Esophagus muscularis mucosa (tissue), 4 donors: ENCODE measurements at regions not wholly inside any gene's neighbourhood (a gene's known extent, or its start where the extent isn't known, plus 50 kb on each side); places are given as distances from the start of the nearest gene placed in this dataset.

Source experiments
- DNase-seq: peaks from one replicate; pipeline ENCODE4 v3.0.0-alpha.2; 2017; ENCODE audit errors: extremely low spot score
- H3K27ac ChIP-seq, 4 donors: fragments of 200-600 bp; sonication (generic); replicated peaks in 1 of 4; 1 replicate in 3 of 4; 2 replicates in 1 of 4; pipeline ENCODE4 v1.5.1; 2016 to 2019; ENCODE audit warnings: mild to moderate bottlenecking in 1 of 4
- H3K27me3 ChIP-seq, 4 donors: fragments of 200-600 bp; sonication (generic); one replicate each; pipeline versions ENCODE4 v1.5.1 to v1.6.0; 2016 to 2019
- H3K36me3 ChIP-seq, 4 donors: fragments of 200-600 bp; sonication (generic); one replicate each; pipeline ENCODE4 v1.5.1; 2016 to 2019
- H3K4me1 ChIP-seq, 4 donors: fragments of 200-600 bp; sonication (generic); one replicate each; pipeline ENCODE4 v1.5.1; 2016 to 2019
- H3K4me3 ChIP-seq, 4 donors: fragments of 200-600 bp; sonication (generic); 1 replicate in 2 of 4; 2 replicates in 2 of 4; pipeline ENCODE4 v1.5.1; 2016 to 2019; ENCODE audit warnings: mild to moderate bottlenecking in 4 of 4, moderate library complexity in 1 of 4
- H3K9me3 ChIP-seq, 4 donors: fragments of 200-600 bp; sonication (generic); 1 replicate in 3 of 4; 2 replicates in 1 of 4; pipeline ENCODE4 v1.5.1; 2016 to 2019
- EP300 ChIP-seq: sonication (generic); formaldehyde crosslinking; IDR thresholded peaks from one replicate; pipeline ENCODE4 v1.6.1; 2017; ENCODE audit warnings: antibody characterized with exemption
- POLR2A ChIP-seq: fragments of 450-650 bp; IDR thresholded peaks from one replicate; pipeline ENCODE4 v1.6.1; 2017; ENCODE audit warnings: antibody characterized with exemption, moderate library complexity, mild to moderate bottlenecking, low read depth
- POLR2AphosphoS5 ChIP-seq, 2 donors: sonication (generic); formaldehyde crosslinking; IDR thresholded peaks; one replicate each; pipeline ENCODE4 v1.6.1; 2017; ENCODE audit warnings: antibody characterized with exemption in 2 of 2
- WGBS: methylation state at CpG from one replicate; pipeline ENCODE4 v1.1.5; 2018; 5-methylcytosine and 5-hydroxymethylcytosine counted together
- intact Hi-C: fragments of 100-400 bp; cut with DNase I; formaldehyde crosslinking; loops from one replicate; pipeline ENCODE4 v1.15.1; 2023
- TF ChIP-seq, protein P1 (sequence below), 3 experiments: fragments of 200-600 bp in 2 of 3; fragments of 450-650 bp in 1 of 3; sonication (generic) in 2 of 3; IDR thresholded peaks; one replicate each; pipeline ENCODE4 v1.5.1; 2017 to 2019; ENCODE audit warnings: antibody characterized with exemption in 3 of 3, mild to moderate bottlenecking in 2 of 3, moderate library complexity in 1 of 3

DNA sequence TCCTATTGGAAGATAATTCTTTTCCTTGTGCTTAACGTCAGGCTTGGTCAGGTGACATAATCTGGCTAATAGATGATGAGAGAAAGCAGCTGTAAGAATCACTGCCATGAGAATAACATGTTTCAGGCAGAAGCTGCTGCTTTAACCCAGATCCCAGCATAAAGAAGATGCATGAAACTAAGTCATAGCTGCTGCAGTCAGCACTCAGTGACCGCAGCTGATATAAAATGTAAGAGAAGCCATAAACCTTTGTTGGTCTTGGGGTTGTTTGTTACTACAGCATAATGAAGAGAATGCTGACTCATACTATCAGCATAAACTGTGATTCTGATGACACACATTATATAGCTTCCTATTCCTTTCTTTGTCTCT is 274.3 kb upstream of the TRIB2 start:
- Histone ChIP-seq H3K27me3 (no peaks in the 10 kb centered on the region), H3K4me1 (peaks cover 0 to 7% (median 2%) of the 10 kb centered on the region in 4 donors), H3K9me3 (no peaks in the 10 kb centered on the region), H3K27ac (no peak overlapping the region), H3K4me3 (no peak overlapping the region), H3K36me3 (no peaks in the 10 kb centered on the region)
- no peak for DNase-seq
- TF ChIP-seq EP300 (no peak), POLR2A (no peak), POLR2AphosphoS5 (IDR thresholded peaks at IDR 0.05) (no peak)
- TF ChIP-seq, protein P1, sequence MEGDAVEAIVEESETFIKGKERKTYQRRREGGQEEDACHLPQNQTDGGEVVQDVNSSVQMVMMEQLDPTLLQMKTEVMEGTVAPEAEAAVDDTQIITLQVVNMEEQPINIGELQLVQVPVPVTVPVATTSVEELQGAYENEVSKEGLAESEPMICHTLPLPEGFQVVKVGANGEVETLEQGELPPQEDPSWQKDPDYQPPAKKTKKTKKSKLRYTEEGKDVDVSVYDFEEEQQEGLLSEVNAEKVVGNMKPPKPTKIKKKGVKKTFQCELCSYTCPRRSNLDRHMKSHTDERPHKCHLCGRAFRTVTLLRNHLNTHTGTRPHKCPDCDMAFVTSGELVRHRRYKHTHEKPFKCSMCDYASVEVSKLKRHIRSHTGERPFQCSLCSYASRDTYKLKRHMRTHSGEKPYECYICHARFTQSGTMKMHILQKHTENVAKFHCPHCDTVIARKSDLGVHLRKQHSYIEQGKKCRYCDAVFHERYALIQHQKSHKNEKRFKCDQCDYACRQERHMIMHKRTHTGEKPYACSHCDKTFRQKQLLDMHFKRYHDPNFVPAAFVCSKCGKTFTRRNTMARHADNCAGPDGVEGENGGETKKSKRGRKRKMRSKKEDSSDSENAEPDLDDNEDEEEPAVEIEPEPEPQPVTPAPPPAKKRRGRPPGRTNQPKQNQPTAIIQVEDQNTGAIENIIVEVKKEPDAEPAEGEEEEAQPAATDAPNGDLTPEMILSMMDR (IDR thresholded peaks at IDR 0.05): no peak
- intact Hi-C loops: no loop called here
- 62% methylated on average over 2 of the region's 2 CpGs for WGBS

DNA sequence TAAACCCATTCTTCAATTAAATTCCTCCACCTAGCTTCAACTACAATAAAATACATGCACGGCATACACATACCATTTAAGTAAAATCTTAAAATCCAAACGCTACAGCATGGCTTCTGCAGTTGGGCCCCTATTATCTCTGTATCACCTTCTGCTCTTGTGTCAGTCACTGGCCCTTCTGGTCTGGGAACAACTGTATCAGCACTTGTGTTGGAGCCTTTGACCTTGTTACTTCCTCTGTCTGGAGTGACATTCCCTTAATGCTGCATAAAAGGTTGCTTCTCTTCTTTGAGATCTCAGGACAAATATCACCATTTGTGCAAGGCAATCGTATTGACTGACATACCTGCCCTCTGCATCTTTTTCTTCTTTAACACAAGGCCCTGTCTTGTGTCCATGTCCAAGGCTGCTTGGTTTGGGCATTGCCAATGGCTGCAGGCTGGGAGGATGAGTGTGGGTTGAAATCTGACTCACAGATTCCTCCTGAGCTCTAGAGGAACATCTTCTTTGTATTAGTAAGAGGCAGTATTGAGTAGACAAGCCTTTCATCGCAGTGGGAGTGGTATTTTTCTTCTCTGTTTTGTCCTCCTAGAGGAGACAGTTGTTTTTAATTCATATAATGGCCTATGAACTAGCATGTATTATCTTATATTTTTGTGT is 267.8 kb upstream of the TRIB2 start:
- no peak for DNase-seq
- Histone ChIP-seq H3K27ac (no peak overlapping the region), H3K36me3 (no peaks in the 10 kb centered on the region), H3K9me3 (no peaks in the 10 kb centered on the region), H3K27me3 (no peaks in the 10 kb centered on the region), H3K4me1 (peaks cover 8 to 19% (median 15%) of the 10 kb centered on the region in 4 donors), H3K4me3 (no peak overlapping the region)
- WGBS: 94% methylated on average over 4 of the region's 4 CpGs
- intact Hi-C loops: no loop called here
- TF ChIP-seq EP300: no peak
- no peak for TF ChIP-seq POLR2A
- TF ChIP-seq POLR2AphosphoS5 (IDR thresholded peaks at IDR 0.05): no peak
- TF ChIP-seq, protein P1 (IDR thresholded peaks at IDR 0.05): no peak

DNA sequence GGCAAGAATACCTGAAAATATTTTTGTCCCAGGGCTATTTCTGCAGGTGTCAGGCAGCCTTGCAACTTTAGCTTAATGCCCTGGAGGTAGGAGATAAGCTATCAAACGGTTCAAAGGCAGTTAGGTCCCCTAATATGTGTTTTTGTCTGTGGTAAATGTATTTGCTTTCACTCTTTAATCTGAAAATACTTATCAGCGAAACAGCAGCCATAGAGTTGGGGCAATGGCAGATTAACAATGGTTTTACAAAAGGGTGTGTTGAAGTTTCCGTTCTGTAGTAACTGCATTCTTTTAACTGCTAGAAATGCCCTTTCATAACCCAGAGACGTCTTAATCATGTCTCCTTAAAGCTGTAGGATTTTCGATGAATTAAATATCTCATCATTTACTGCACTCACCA is 265.0 kb upstream of the TRIB2 start:
- Histone ChIP-seq H3K4me3 (peak overlapping the region in 2 of 4 donors; percentile 22 to 26), H3K9me3 (no peaks in the 10 kb centered on the region), H3K27ac (peak overlapping the region; percentile 47 to 73 (median 66)), H3K4me1 (peaks cover 10 to 38% (median 18%) of the 10 kb centered on the region in 4 donors), H3K27me3 (no peaks in the 10 kb centered on the region), H3K36me3 (no peaks in the 10 kb centered on the region)
- intact Hi-C loops: loop anchor here (10.0 kb wide), 2 partner anchors 263 to 473 kb away; partner anchors contain the start of gene TRIB2
- WGBS: 18% methylated on average over 5 of the region's 5 CpGs
- TF ChIP-seq EP300 (no peak), POLR2AphosphoS5 (IDR thresholded peaks at IDR 0.05) (no peak), POLR2A (no peak)
- TF ChIP-seq, protein P1 (IDR thresholded peaks at IDR 0.05): no peak
- DNase-seq: no peak

DNA sequence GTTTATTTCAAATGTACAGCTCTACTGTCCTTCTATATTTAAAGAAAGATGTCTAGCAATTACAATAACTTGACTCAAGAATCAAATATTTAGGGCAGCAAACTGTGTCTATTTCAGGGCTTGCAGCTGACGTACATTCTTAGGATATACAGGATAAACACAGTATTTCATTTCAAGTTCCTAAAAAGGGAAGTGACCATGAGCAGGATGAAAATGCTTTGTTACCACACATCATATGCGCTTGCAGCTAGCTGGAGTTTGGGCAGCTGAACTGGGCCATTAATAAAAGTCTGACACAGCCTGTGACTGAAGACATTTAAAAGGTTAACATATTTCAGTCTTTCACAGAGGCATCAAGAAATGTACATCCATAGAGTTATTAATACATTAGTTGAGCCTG is 264.6 kb upstream of the TRIB2 start:
- peaks cover 15 to 42% (median 23%) of the 10 kb centered on the region in 4 donors for H3K4me1 ChIP-seq
- no peaks in the 10 kb centered on the region for H3K9me3 ChIP-seq
- intact Hi-C loops: loop anchor here (10.0 kb wide), 2 partner anchors 263 to 473 kb away; partner anchors contain the start of gene TRIB2
- no peaks in the 10 kb centered on the region for H3K36me3 ChIP-seq
- 24% methylated on average over 2 of the region's 2 CpGs for WGBS
- H3K4me3 ChIP-seq: peak overlapping the region in 2 of 4 donors; percentile 22 to 26
- H3K27ac ChIP-seq: peak overlapping the region; percentile 47 to 73 (median 66)
- no peak for DNase-seq
- TF ChIP-seq POLR2AphosphoS5 (IDR thresholded peaks at IDR 0.05) (peak; percentile 45 to 46), EP300 (no peak)
- H3K27me3 ChIP-seq: no peaks in the 10 kb centered on the region

DNA sequence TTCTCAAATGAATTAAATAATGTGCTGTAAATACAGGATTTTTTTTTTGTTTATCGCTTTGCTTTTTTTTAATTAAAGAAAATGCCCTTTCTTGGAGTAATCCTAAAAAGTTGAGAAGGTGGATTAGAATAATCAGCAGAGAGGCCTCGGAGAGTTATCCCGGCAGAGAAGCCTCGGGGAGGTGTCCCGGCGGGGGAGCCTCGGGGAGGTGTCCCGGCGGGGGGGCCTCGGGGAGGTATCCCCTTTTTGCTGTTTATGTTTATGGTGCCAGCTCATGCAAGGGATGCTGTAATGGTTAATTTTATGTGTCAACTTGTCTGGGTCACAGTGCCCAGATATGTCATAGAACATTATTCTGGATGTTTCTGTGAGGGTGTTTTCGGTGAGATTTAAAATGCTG is 263.0 kb upstream of the TRIB2 start:
- no peak overlapping the region for H3K4me3 ChIP-seq
- TF ChIP-seq POLR2AphosphoS5 (IDR thresholded peaks at IDR 0.05) (no peak), EP300 (no peak), POLR2A (no peak)
- TF ChIP-seq, protein P1 (IDR thresholded peaks at IDR 0.05): no peak

More for the DNA sequence above, 263.0 kb upstream of the TRIB2 start:
- intact Hi-C loops: loop anchor here (10.0 kb wide), 2 partner anchors 261 to 471 kb away; partner anchors contain the start of gene TRIB2
- H3K4me1 ChIP-seq: peaks cover 21 to 53% (median 28%) of the 10 kb centered on the region in 4 donors
- H3K9me3 ChIP-seq: no peaks in the 10 kb centered on the region
- peak overlapping the region in 2 of 4 donors; percentile 35 to 47 for H3K27ac ChIP-seq
- H3K27me3 ChIP-seq: no peaks in the 10 kb centered on the region
- no peaks in the 10 kb centered on the region for H3K36me3 ChIP-seq
- 91% methylated on average over 11 of the region's 11 CpGs for WGBS
- no peak for DNase-seq
